HG03097 (cell line): ENCODE measurements at regions not wholly inside any gene's neighbourhood (a gene's known extent, or its start where the extent isn't known, plus 50 kb on each side); places are given as distances from the start of the nearest gene placed in this dataset.
"Not testable (repeated sequence)": the region's sequence is repeated elsewhere in the genome, so short reads cannot be mapped to it uniquely, and the experiment has no call there.

Experiments used
- ATAC-seq: cut with Tn5 transposase; IDR thresholded peaks from one replicate; pipeline ENCODE4 v1.9.1; 2021; ENCODE audit not compliant: unreplicated experiment, low FRiP score

- no peak for ATAC-seq
Observed at GRCh38 chr1:213698092-213698702, 289.6 kb upstream of the PROX1 start.

GRCh38 chr1:213702703-213703102, 285.1 kb upstream of the PROX1 start:
- ATAC-seq: no peak

GRCh38 chr1:213704941-213705340, 282.8 kb upstream of the PROX1 start:
- no peak for ATAC-seq

- not testable (repeated sequence) for ATAC-seq
Observed at GRCh38 chr1:213711833-213712490, 275.8 kb upstream of the PROX1 start.

- ATAC-seq: no peak
Observed at GRCh38 chr1:213714645-213715044, 273.1 kb upstream of the PROX1 start.

GRCh38 chr1:213715182-213715581, 272.6 kb upstream of the PROX1 start:
- no peak for ATAC-seq

GRCh38 chr1:213719462-213719861, 268.3 kb upstream of the PROX1 start:
- ATAC-seq: no peak

- no peak for ATAC-seq
Observed at GRCh38 chr1:213720032-213720431, 267.7 kb upstream of the PROX1 start.

GRCh38 chr1:213723187-213723586, 264.6 kb upstream of the PROX1 start:
- no peak for ATAC-seq

GRCh38 chr1:213724640-213725536, 262.9 kb upstream of the PROX1 start:
- no peak for ATAC-seq

- no peak for ATAC-seq
Observed at GRCh38 chr1:213727853-213728592, 259.8 kb upstream of the PROX1 start.

GRCh38 chr1:213728593-213729536, 258.9 kb upstream of the PROX1 start:
- ATAC-seq: no peak

GRCh38 chr1:213733705-213734104, 254.1 kb upstream of the PROX1 start:
- ATAC-seq: no peak

GRCh38 chr1:213737398-213738035, 250.3 kb upstream of the PROX1 start:
- no peak for ATAC-seq

- ATAC-seq: no peak
Observed at GRCh38 chr1:213738658-213739057, 249.1 kb upstream of the PROX1 start.

GRCh38 chr1:213742992-213743391, 244.8 kb upstream of the PROX1 start:
- no peak for ATAC-seq

GRCh38 chr1:213744780-213745179, 243.0 kb upstream of the PROX1 start:
- ATAC-seq: no peak

GRCh38 chr1:213745451-213745850, 242.3 kb upstream of the PROX1 start:
- no peak for ATAC-seq

GRCh38 chr1:213749558-213749957, 238.2 kb upstream of the PROX1 start:
- ATAC-seq: no peak
